K562 (cell line): ENCODE measurements at regions not wholly inside any gene's neighbourhood (a gene's known extent, or its start where the extent isn't known, plus 50 kb on each side); places are given as distances from the start of the nearest gene placed in this dataset.

Experiments
- ERF ChIP-seq: fragments of 450-650 bp; formaldehyde crosslinking; IDR thresholded peaks from 2 replicates; pipeline ENCODE4 v1.4.0; 2020; ENCODE audit warnings: mild to moderate bottlenecking, mixed read lengths
- FOSL1 ChIP-seq: fragments of 200-800 bp; sonication (Bioruptor generic); conservative IDR thresholded peaks from 2 replicates; pipeline ENCODE4 v1.6.1; 2016; ENCODE audit warnings: missing genetic modification characterization, missing compliant biosample characterization
- JUNB ChIP-seq: fragments of 450-650 bp; formaldehyde crosslinking; conservative IDR thresholded peaks from 2 replicates; pipeline ENCODE4 v1.4.0; 2020; ENCODE audit warnings: mild to moderate bottlenecking

DNA sequence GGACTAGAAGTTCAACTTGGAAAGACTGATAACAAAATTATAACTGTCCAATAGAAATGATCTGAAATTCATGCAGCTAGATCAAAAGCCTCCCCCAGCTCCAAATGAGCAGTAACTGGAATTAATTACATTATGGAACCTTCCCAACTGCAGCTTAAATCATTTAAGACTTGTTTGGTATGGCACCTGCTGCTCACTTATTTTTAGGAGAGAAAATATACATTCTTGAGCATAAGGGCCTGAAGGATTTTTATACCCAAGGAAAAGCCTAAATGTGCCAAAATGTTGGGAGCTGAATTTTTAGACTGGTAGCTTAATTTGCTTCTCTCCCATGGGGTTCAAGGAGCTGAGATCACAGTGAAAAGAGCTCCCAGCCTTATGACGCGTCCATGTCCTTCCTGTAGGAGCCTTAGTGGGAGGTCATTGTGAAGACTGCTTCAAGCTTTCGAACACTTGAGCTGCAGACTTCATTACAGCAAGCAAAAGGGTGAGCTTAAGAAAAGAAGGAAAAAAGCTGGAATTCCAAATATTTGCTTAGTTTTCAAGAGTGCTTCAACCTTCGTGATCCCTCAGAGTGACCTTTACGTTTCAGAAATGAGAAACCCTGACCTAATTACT is 276.0 kb downstream of the DMAC1 start:
- TF ChIP-seq JUNB, result no peak
- TF ChIP-seq FOSL1 (tag), result no peak
- TF ChIP-seq ERF (CRISPR knock-in tag), result no peak
